ENCODE measurements at regions not wholly inside any gene's neighbourhood (a gene's known extent, or its start where the extent isn't known, plus 50 kb on each side); places are given as distances from the start of the nearest gene placed in this dataset.
"Not testable (repeated sequence)": the region's sequence is repeated elsewhere in the genome, so short reads cannot be mapped to it uniquely, and the experiment has no call there.

- Mint-ChIP-seq H3K4me1 (no peaks in the 10 kb centered on the region), H3K36me3 (no peaks in the 10 kb centered on the region), H3K9me3 (no peaks in the 10 kb centered on the region), H3K27me3 (peaks cover 11% of the 10 kb centered on the region), H3K27ac (no peak overlapping the region), H3K4me3 (no peak overlapping the region)
- ATAC-seq: no peak
Measured at GRCh38 chr16:22692916-22693637, 120.9 kb upstream of the HS3ST2 start.

- Mint-ChIP-seq H3K36me3 (no peaks in the 10 kb centered on the region), H3K9me3 (no peaks in the 10 kb centered on the region), H3K4me1 (no peaks in the 10 kb centered on the region), H3K27me3 (peaks cover 18% of the 10 kb centered on the region), H3K4me3 (no peak overlapping the region), H3K27ac (no peak overlapping the region)
- ATAC-seq: no peak
Measured at GRCh38 chr16:22693638-22694340, 120.2 kb upstream of the HS3ST2 start.

GRCh38 chr16:22694887-22695382 is 119.0 kb upstream of the HS3ST2 start:
- H3K4me1 Mint-ChIP-seq: no peaks in the 10 kb centered on the region
- no peaks in the 10 kb centered on the region for H3K9me3 Mint-ChIP-seq
- no peak overlapping the region for H3K4me3 Mint-ChIP-seq
- no peak overlapping the region for H3K27ac Mint-ChIP-seq
- no peak for ATAC-seq
- peaks cover 23% of the 10 kb centered on the region for H3K27me3 Mint-ChIP-seq
- no peaks in the 10 kb centered on the region for H3K36me3 Mint-ChIP-seq

- not testable (repeated sequence) for H3K9me3 Mint-ChIP-seq, H3K4me3 Mint-ChIP-seq, ATAC-seq, H3K27ac Mint-ChIP-seq, H3K36me3 Mint-ChIP-seq, H3K4me1 Mint-ChIP-seq
- peaks cover 27% of the 10 kb centered on the region for H3K27me3 Mint-ChIP-seq
Measured at GRCh38 chr16:22695773-22696172, 118.2 kb upstream of the HS3ST2 start.

- Mint-ChIP-seq H3K4me1 (no peaks in the 10 kb centered on the region), H3K9me3 (no peaks in the 10 kb centered on the region)
Measured at GRCh38 chr16:22699356-22699755, 114.6 kb upstream of the HS3ST2 start.

GRCh38 chr16:22705799-22706198 is 108.2 kb upstream of the HS3ST2 start:
- no peak for ATAC-seq
- Mint-ChIP-seq H3K4me1 (no peaks in the 10 kb centered on the region), H3K36me3 (no peaks in the 10 kb centered on the region), H3K4me3 (no peak overlapping the region), H3K27ac (no peak overlapping the region), H3K27me3 (peaks cover 40% of the 10 kb centered on the region), H3K9me3 (peaks cover 2% of the 10 kb centered on the region)

More at GRCh38 chr16:22699356-22699755, 114.6 kb upstream of the HS3ST2 start:
- H3K27me3 Mint-ChIP-seq: peaks cover 46% of the 10 kb centered on the region
- no peak overlapping the region for H3K27ac Mint-ChIP-seq
- H3K36me3 Mint-ChIP-seq: no peaks in the 10 kb centered on the region
- ATAC-seq: no peak
- no peak overlapping the region for H3K4me3 Mint-ChIP-seq

- H3K36me3 Mint-ChIP-seq: peaks cover 4% of the 10 kb centered on the region
- H3K4me3 Mint-ChIP-seq: no peak overlapping the region
- H3K27me3 Mint-ChIP-seq: peaks cover 29% of the 10 kb centered on the region
- H3K27ac Mint-ChIP-seq: no peak overlapping the region
- no peak for ATAC-seq
- H3K9me3 Mint-ChIP-seq: peaks cover 11% of the 10 kb centered on the region
- H3K4me1 Mint-ChIP-seq: no peaks in the 10 kb centered on the region
Measured at GRCh38 chr16:22710326-22710725, 103.6 kb upstream of the HS3ST2 start.

GRCh38 chr16:22711847-22712246 is 102.1 kb upstream of the HS3ST2 start:
- Mint-ChIP-seq H3K4me3 (no peak overlapping the region), H3K27me3 (peaks cover 29% of the 10 kb centered on the region), H3K4me1 (no peaks in the 10 kb centered on the region), H3K36me3 (peaks cover 4% of the 10 kb centered on the region), H3K9me3 (peaks cover 11% of the 10 kb centered on the region), H3K27ac (no peak overlapping the region)
- no peak for ATAC-seq

- Mint-ChIP-seq H3K9me3 (peaks cover 11% of the 10 kb centered on the region), H3K27ac (no peak overlapping the region), H3K4me1 (no peaks in the 10 kb centered on the region), H3K4me3 (no peak overlapping the region), H3K36me3 (peaks cover 4% of the 10 kb centered on the region), H3K27me3 (peaks cover 26% of the 10 kb centered on the region)
- ATAC-seq: no peak
Measured at GRCh38 chr16:22712471-22712870, 101.5 kb upstream of the HS3ST2 start.

- H3K36me3 Mint-ChIP-seq, H3K4me1 Mint-ChIP-seq, H3K27ac Mint-ChIP-seq, ATAC-seq, H3K4me3 Mint-ChIP-seq, H3K9me3 Mint-ChIP-seq: not testable (repeated sequence)
- H3K27me3 Mint-ChIP-seq: peaks cover 37% of the 10 kb centered on the region
Measured at GRCh38 chr16:22718598-22718997, 95.4 kb upstream of the HS3ST2 start.

GRCh38 chr16:22719945-22720344 is 94.0 kb upstream of the HS3ST2 start:
- Mint-ChIP-seq H3K27ac (no peak overlapping the region), H3K9me3 (peaks cover 4% of the 10 kb centered on the region), H3K4me1 (no peaks in the 10 kb centered on the region), H3K36me3 (no peaks in the 10 kb centered on the region), H3K4me3 (no peak overlapping the region), H3K27me3 (peaks cover 43% of the 10 kb centered on the region)
- ATAC-seq: no peak

GRCh38 chr16:22721511-22722100 is 92.4 kb upstream of the HS3ST2 start:
- Mint-ChIP-seq H3K27me3 (peaks cover 55% of the 10 kb centered on the region), H3K36me3 (no peaks in the 10 kb centered on the region), H3K4me3 (no peak overlapping the region), H3K9me3 (peaks cover 4% of the 10 kb centered on the region), H3K27ac (no peak overlapping the region), H3K4me1 (no peaks in the 10 kb centered on the region)
- ATAC-seq: no peak

GRCh38 chr16:22722551-22723541 is 91.1 kb upstream of the HS3ST2 start:
- not testable (repeated sequence) for ATAC-seq, H3K4me1 Mint-ChIP-seq, H3K4me3 Mint-ChIP-seq, H3K36me3 Mint-ChIP-seq, H3K27ac Mint-ChIP-seq, H3K9me3 Mint-ChIP-seq
- H3K27me3 Mint-ChIP-seq: peaks cover 49% of the 10 kb centered on the region

GRCh38 chr16:22726868-22727267 is 87.1 kb upstream of the HS3ST2 start:
- no peaks in the 10 kb centered on the region for H3K36me3 Mint-ChIP-seq
- H3K27ac Mint-ChIP-seq: no peak overlapping the region
- H3K4me1 Mint-ChIP-seq: no peaks in the 10 kb centered on the region
- no peak for ATAC-seq
- H3K9me3 Mint-ChIP-seq: no peaks in the 10 kb centered on the region
- peaks cover 31% of the 10 kb centered on the region for H3K27me3 Mint-ChIP-seq
- no peak overlapping the region for H3K4me3 Mint-ChIP-seq
